ENCODE measurements at regions not wholly inside any gene's neighbourhood (a gene's known extent, or its start where the extent isn't known, plus 50 kb on each side); places are given as distances from the start of the nearest gene placed in this dataset.

DNA sequence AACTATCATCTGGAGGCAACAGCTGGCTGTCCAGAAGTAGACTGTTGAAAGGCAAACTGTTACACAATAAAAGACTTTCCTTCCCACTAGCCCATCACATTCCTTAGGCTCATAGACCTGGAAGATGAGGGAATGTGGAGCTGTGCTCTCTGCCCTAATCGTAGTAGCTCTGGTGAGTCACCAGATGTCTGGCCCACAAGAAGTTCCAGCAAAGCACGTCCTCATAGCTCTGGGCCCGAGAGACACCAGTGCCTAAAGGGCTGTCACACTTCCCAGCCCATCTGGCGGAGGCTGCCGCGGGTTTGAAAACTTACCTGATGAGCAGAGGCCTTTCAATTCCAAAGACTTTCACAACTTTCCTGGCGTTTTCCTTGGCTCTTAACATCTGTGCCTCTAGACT, 81.7 kb upstream of the STOX2 start (continued):
- TF ChIP-seq CTCF (IDR thresholded peaks at IDR 0.05) (no peak), HEYL (CRISPR knock-in tag; IDR thresholded peaks at IDR 0.05) (no peak), CEBPB (IDR thresholded peaks at IDR 0.05) (no peak), JUN (IDR thresholded peaks at IDR 0.05) (no peak)

DNA sequence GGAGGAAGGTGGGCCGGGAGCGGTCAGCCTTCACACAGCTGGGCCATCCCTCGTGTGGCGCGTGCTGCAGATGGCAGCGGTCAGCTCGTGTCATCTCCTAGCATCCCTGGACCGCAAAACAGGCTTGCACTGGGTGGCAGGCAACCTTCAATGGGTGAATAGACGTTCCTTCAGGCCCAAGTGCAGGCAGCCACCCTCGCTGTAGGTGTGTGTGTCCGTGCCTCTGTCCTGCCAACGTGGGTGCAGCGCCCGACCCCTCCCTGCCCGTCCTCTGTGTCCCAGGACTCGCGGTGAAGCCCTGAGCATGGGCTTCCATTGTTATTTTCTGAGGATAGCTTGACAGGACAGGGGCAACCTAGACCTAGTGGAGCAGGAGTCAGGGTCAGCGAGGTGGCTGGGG, 79.8 kb upstream of the STOX2 start:
- no peaks in the 10 kb centered on the region for H3K9me3 ChIP-seq
- 0 out of 3 replicates have a peak, but pooled peaks cover 7% of the 10 kb centered on the region for H3K4me1 ChIP-seq
- no peak for ATAC-seq
- no peak for DNase-seq (ENCODE audit: low read depth in 1 of 2, low spot score in 1 of 2)
- H3K4me3 ChIP-seq, result no peak overlapping the region
- TF ChIP-seq PBX3 (IDR thresholded peaks at IDR 0.05) (no peak), EHF (CRISPR knock-in tag; IDR thresholded peaks at IDR 0.05) (no peak), EHMT2 (IDR thresholded peaks at IDR 0.05; ENCODE audit: low read depth) (no peak), SREBF2 (IDR thresholded peaks at IDR 0.05) (no peak), SMC3 (IDR thresholded peaks at IDR 0.05) (no peak), POLR2AphosphoS2 (conservative IDR thresholded peaks at IDR 0.05; ENCODE audit: low read length) (no peak), ZSCAN20 (CRISPR knock-in tag; IDR thresholded peaks at IDR 0.05) (no peak), CHD2 (IDR thresholded peaks at IDR 0.05; ENCODE audit: low read length, partially characterized antibody) (no peak), HOXB5 (CRISPR knock-in tag; IDR thresholded peaks at IDR 0.05) (no peak), MYC (IDR thresholded peaks at IDR 0.05; ENCODE audit: borderline replicate concordance, low read length) (no peak), ZNF302 (CRISPR knock-in tag; IDR thresholded peaks at IDR 0.05) (no peak)
- TF ChIP-seq, protein P1, sequence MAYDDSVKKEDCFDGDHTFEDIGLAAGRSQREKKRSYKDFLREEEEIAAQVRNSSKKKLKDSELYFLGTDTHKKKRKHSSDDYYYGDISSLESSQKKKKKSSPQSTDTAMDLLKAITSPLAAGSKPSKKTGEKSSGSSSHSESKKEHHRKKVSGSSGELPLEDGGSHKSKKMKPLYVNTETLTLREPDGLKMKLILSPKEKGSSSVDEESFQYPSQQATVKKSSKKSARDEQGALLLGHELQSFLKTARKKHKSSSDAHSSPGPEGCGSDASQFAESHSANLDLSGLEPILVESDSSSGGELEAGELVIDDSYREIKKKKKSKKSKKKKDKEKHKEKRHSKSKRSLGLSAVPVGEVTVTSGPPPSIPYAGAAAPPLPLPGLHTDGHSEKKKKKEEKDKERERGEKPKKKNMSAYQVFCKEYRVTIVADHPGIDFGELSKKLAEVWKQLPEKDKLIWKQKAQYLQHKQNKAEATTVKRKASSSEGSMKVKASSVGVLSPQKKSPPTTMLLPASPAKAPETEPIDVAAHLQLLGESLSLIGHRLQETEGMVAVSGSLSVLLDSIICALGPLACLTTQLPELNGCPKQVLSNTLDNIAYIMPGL (CRISPR knock-in tag; IDR thresholded peaks at IDR 0.05; ENCODE audit: borderline replicate concordance), result no peak
- TF ChIP-seq, protein P2, sequence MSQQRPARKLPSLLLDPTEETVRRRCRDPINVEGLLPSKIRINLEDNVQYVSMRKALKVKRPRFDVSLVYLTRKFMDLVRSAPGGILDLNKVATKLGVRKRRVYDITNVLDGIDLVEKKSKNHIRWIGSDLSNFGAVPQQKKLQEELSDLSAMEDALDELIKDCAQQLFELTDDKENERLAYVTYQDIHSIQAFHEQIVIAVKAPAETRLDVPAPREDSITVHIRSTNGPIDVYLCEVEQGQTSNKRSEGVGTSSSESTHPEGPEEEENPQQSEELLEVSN (IDR thresholded peaks at IDR 0.05; ENCODE audit: borderline replicate concordance, low read depth), result no peak
- H3K27ac ChIP-seq, result no peak overlapping the region
- H3K4me2 ChIP-seq, result no peak overlapping the region
- ChIA-PET CTCF (interaction anchor here (1.0 to 1.7 kb wide), 3 partner anchors 15 to 339 kb away, joined by 4 to 5 read pairs (median 5); no protein-coding TSS in a partner anchor), POLR2A (no interaction called here)
- 78% methylated on average over 4 of the region's 18 CpGs for WGBS (ENCODE audit: missing lambda C conversion rate)
- no peak for FAIRE-seq

- Histone ChIP-seq H3K9me3 (no peaks in the 10 kb centered on the region), H3K4me3 (no peak overlapping the region), H3K4me2 (no peak overlapping the region), H3K27ac (no peak overlapping the region), H3K4me1 (0 out of 3 replicates have a peak, but pooled peaks cover 7% of the 10 kb centered on the region)
- DNase-seq (ENCODE audit: low read depth in 1 of 2, low spot score in 1 of 2) (no peak), FAIRE-seq (no peak), ATAC-seq (no peak)
- WGBS (ENCODE audit: missing lambda C conversion rate), result 78% methylated on average over 10 of the region's 10 CpGs
- CTCF ChIA-PET, result interaction anchor here (1.3 to 1.7 kb wide), 3 partner anchors 15 to 341 kb away, joined by 4 to 5 read pairs (median 4); no protein-coding TSS in a partner anchor
- TF ChIP-seq KDM1A (IDR thresholded peaks at IDR 0.05; ENCODE audit: low read depth), result no peak
- TF ChIP-seq, protein P2 (IDR thresholded peaks at IDR 0.05; ENCODE audit: borderline replicate concordance, low read depth), result no peak
- POLR2A ChIA-PET, result no interaction called here
Measured at GRCh38 chr4:183826461-183826860, 78.6 kb upstream of the STOX2 start.
